Naive B cell (primary cell): ENCODE measurements at regions not wholly inside any gene's neighbourhood (a gene's known extent, or its start where the extent isn't known, plus 50 kb on each side); places are given as distances from the start of the nearest gene placed in this dataset.

Experiments used
- ATAC-seq, 2 donors: fragments of 150-1000 bp; cut with Tn5 transposase; 2 replicates each; pipeline ENCODE4 v1.10.0; 2021; ENCODE audit warnings: low read depth in 2 of 2, mild to moderate bottlenecking in 2 of 2, moderate library complexity in 2 of 2
- DNase-seq: peaks from one replicate; pipeline ENCODE4 v3.0.0; 2022
- H3K27ac Mint-ChIP-seq, 6 donors: one replicate each; pipeline ENCODE4 v1.8.0; 2020 to 2022; ENCODE audit warnings: mild to moderate bottlenecking in 6 of 6, mixed read lengths in 6 of 6, moderate library complexity in 5 of 6, inconsistent platforms in 2 of 6
- H3K27me3 Mint-ChIP-seq, 3 donors: one replicate each; pipeline ENCODE4 v1.8.0; 2021 to 2022; ENCODE audit warnings: mixed read lengths in 3 of 3, mild to moderate bottlenecking in 1 of 3
- H3K36me3 Mint-ChIP-seq, 2 donors: one replicate each; pipeline ENCODE4 v1.8.0; 2020 to 2022; ENCODE audit warnings: mixed read lengths in 2 of 2, inconsistent platforms in 1 of 2, mild to moderate bottlenecking in 1 of 2
- H3K4me1 Mint-ChIP-seq, 3 donors: one replicate each; pipeline ENCODE4 v1.8.0; 2020 to 2022; ENCODE audit warnings: mixed read lengths in 3 of 3, inconsistent platforms in 1 of 3, mild to moderate bottlenecking in 1 of 3, moderate library complexity in 1 of 3
- H3K4me3 Mint-ChIP-seq, 8 donors: one replicate each; pipeline ENCODE4 v1.8.0; 2020 to 2022; ENCODE audit warnings: mild to moderate bottlenecking in 8 of 8, mixed read lengths in 8 of 8, moderate library complexity in 8 of 8, inconsistent platforms in 2 of 8
- H3K9me3 Mint-ChIP-seq, 7 donors: one replicate each; pipeline ENCODE4 v1.8.0; 2020 to 2022; ENCODE audit warnings: mixed read lengths in 7 of 7, mild to moderate bottlenecking in 5 of 7, inconsistent platforms in 2 of 7, moderate library complexity in 1 of 7

DNA sequence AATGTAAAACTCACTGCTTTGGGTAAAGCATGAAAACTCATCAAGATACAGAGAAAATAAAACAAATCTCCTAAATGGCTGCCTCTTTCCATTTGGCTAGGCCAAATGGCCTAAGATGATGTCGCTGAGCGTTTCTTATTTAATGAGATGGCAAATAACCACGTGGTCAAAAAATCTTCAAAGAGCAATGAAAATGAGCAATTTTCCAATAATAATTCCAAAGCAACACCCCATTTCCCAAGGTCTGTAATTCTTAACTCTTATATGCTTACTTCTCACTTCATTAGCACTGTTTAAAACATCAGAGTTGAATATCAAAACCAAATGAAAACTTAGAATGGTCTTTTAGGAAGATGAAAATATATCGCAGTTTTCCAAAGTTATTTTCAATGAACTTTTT is 222.3 kb upstream of the MID1 start:
- H3K36me3 Mint-ChIP-seq = no peaks in the 10 kb centered on the region
- H3K27me3 Mint-ChIP-seq = no peaks in the 10 kb centered on the region
- H3K4me3 Mint-ChIP-seq = no peak overlapping the region
- ATAC-seq (no peak), DNase-seq (no peak)
- H3K9me3 Mint-ChIP-seq = peaks cover 0 to 8% (median 0%) of the 10 kb centered on the region in 7 donors
- H3K27ac Mint-ChIP-seq = no peak overlapping the region
- H3K4me1 Mint-ChIP-seq = no peaks in the 10 kb centered on the region

DNA sequence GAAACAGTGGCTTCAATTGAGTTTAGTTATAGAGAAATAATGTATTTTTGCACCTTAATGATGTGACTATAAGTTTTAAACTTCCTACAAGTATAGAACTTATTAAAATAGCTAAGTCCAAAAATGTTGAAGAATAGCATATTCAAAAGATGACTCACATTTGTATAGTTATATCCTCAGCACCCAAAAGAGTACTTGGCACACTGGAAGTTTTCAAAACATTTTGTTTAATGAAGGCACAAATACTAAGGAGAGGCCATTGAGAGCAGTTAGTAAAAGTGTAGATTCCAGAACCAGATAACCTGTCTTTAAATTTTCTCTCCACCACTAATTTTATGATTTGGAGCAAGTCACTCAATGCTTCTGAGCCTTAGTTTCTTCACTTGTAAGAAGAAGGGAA is 226.9 kb upstream of the MID1 start:
- no peaks in the 10 kb centered on the region for H3K4me1 Mint-ChIP-seq
- ATAC-seq = no peak
- no peak overlapping the region for H3K27ac Mint-ChIP-seq
- H3K9me3 Mint-ChIP-seq = peaks cover 0 to 4% (median 0%) of the 10 kb centered on the region in 7 donors
- no peak overlapping the region for H3K4me3 Mint-ChIP-seq
- H3K36me3 Mint-ChIP-seq = no peaks in the 10 kb centered on the region
- DNase-seq = no peak
- no peaks in the 10 kb centered on the region for H3K27me3 Mint-ChIP-seq

DNA sequence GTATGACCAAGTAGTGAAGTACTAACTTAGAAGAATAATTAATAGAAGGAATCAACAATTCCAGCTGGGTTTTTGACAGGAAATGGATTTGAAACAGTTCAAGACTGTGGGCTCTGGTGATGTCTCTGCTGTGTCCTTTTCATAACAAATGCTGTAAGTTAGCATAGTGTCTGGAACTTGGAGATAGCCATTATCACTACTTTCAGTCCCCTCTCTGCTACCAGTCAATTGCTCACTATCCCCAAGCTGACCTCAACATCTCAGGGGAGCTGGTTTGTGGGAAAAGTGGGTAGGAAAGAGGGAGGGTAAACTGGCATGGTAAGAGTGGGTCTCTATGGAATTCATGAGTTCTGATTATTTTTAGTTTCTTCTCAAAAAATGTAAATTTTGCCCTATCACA is 231.4 kb upstream of the MID1 start:
- DNase-seq (no peak), ATAC-seq (no peak)
- Mint-ChIP-seq H3K36me3 (no peaks in the 10 kb centered on the region), H3K4me3 (no peak overlapping the region), H3K9me3 (peaks cover 0 to 4% (median 1%) of the 10 kb centered on the region in 7 donors), H3K27ac (no peak overlapping the region), H3K4me1 (no peaks in the 10 kb centered on the region), H3K27me3 (no peaks in the 10 kb centered on the region)

DNA sequence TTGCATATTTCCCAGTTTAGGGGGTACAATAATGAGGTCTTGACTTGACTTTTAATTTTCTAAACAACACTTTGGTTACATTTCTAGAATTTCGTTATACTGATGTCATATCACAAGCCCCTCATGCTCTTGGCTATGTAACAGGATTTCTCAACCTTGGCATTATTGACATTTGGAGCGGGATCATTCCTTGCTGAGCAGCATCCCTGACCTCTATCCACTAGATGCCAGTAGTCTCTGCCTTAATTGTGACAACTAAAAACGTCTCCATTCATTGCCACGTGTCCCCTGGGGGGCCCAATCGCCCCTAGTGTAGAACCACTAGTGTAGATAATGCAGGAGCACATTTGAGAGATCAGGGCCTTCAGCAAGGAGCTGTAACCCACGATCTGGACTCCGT is 234.2 kb upstream of the MID1 start:
- Mint-ChIP-seq H3K36me3 (no peaks in the 10 kb centered on the region), H3K27ac (no peak overlapping the region), H3K27me3 (no peaks in the 10 kb centered on the region), H3K9me3 (peaks cover 0 to 4% (median 1%) of the 10 kb centered on the region in 7 donors), H3K4me3 (no peak overlapping the region), H3K4me1 (peaks cover 0 to 1% (median 0%) of the 10 kb centered on the region in 3 donors)
- ATAC-seq (no peak), DNase-seq (no peak)

DNA sequence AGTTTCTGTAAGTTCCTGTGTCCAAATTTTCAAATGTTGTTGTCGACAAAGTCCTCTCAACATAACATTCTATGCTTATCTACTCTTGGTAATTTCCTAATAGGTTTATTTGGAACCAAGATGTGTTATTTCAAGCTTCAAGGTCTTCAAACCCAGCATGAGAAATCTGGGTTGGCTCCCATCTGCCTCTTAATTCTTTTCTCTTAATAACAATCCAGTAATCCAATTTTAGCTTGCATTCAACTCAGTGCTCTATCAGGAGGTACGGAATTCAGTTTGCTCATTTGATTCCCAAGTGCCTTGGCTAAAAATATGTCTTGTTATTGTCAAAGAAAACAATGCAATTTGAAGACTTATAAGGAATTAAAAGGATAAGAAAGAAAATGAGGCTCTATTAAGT is 235.5 kb upstream of the MID1 start:
- Mint-ChIP-seq H3K4me1 (peaks cover 0 to 4% (median 0%) of the 10 kb centered on the region in 3 donors), H3K27ac (no peak overlapping the region), H3K27me3 (no peaks in the 10 kb centered on the region), H3K9me3 (peaks cover 0 to 6% (median 1%) of the 10 kb centered on the region in 7 donors), H3K4me3 (no peak overlapping the region), H3K36me3 (no peaks in the 10 kb centered on the region)
- DNase-seq = no peak
- ATAC-seq = no peak

DNA sequence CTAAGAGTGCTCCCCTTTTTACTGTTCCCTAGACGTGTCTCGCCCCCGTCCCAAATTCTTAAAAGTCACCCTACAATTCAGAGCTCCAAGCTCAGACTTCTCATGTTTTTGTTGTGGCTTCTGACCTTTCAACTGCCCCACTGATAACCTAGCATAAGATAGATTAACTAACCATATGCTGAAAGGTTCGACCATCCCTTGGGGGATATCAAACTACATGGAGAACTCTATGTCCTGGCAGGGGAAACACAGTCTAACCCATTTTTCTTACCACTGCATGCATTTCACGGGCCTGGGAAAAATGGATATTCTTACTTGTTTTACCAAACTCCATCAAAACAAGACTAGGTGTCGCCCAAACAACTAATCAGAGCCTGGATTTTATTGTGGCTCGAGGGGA is 236.4 kb upstream of the MID1 start:
- no peaks in the 10 kb centered on the region for H3K36me3 Mint-ChIP-seq
- ATAC-seq (no peak), DNase-seq (no peak)
- no peaks in the 10 kb centered on the region for H3K27me3 Mint-ChIP-seq
- H3K4me1 Mint-ChIP-seq = peaks cover 0 to 4% (median 0%) of the 10 kb centered on the region in 3 donors
- H3K9me3 Mint-ChIP-seq = peaks cover 0 to 9% (median 1%) of the 10 kb centered on the region in 7 donors
- H3K4me3 Mint-ChIP-seq = no peak overlapping the region
- no peak overlapping the region for H3K27ac Mint-ChIP-seq

DNA sequence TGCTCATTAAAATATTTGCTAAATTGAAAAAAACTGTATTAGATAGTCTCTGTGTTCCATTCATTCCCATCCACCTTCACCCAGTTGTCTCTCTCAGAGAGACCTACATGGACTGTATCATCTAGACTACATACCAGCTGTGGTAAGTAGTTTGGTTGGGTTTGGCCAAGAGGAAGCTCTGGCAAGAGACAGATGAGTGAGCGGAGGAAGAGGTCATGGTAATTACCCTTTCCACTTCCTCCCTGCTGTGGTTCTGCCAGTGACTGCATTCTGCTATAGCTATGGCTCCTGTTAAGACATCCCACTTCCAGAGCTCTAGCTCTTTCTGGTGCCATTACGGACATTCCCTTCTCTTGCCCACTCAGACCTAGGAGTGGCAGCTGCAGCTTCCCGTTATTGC is 239.0 kb upstream of the MID1 start:
- Mint-ChIP-seq H3K27ac (peak overlapping the region in 1 of 6 donors; percentile 14), H3K9me3 (peaks cover 0 to 9% (median 0%) of the 10 kb centered on the region in 7 donors), H3K36me3 (no peaks in the 10 kb centered on the region), H3K27me3 (no peaks in the 10 kb centered on the region), H3K4me1 (peaks cover 0 to 4% (median 0%) of the 10 kb centered on the region in 3 donors), H3K4me3 (no peak overlapping the region)
- ATAC-seq (no peak), DNase-seq (no peak)

DNA sequence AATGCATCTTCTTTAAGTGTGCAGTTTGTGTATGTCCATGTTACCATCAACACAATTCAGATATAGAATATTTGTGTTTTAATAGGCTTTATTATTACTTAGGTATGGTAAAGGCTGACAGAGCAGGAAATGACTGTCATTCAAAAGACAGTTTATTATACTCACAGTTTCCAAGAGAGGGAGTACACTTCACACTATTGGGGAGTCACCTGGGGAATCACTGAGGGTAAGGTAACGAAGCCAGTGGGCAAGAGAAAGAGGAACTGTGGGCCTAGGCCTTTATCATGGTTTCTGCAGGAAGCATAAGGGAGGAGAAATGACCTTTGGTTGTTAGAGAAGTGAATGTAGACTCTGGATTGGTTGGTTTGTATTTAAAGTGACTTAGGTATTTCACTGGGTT is 235.1 kb upstream of the HCCS start:
- no peak for ATAC-seq

DNA sequence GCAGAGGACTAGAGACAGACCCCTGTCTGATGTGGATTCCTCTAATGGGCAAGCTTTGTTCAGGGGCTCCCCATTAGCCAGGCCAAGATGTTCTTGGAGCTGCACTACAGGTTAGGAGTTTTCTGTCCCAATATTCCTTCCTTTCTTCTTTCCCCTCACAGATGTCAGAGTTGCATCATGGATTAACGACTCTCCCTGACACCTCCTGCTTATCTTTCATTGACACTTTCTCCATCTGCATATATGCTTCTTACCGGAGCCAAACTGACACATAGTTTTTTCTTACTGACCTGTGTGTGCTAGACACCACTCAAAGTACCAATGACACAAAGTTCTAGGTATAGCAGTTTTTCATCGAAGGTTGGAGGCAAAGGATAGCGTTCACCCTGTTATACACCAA is 228.6 kb upstream of the HCCS start:
- Mint-ChIP-seq H3K9me3 (peaks cover 0 to 5% (median 0%) of the 10 kb centered on the region in 7 donors), H3K36me3 (no peaks in the 10 kb centered on the region), H3K4me1 (no peaks in the 10 kb centered on the region), H3K4me3 (no peak overlapping the region), H3K27ac (no peak overlapping the region), H3K27me3 (no peaks in the 10 kb centered on the region)
- ATAC-seq (no peak), DNase-seq (no peak)

More for the DNA sequence above, 235.1 kb upstream of the HCCS start:
- Mint-ChIP-seq H3K4me1 (no peaks in the 10 kb centered on the region), H3K36me3 (no peaks in the 10 kb centered on the region), H3K27ac (no peak overlapping the region), H3K27me3 (no peaks in the 10 kb centered on the region), H3K4me3 (no peak overlapping the region), H3K9me3 (peaks cover 2 to 15% (median 4%) of the 10 kb centered on the region in 7 donors)
- no peak for DNase-seq

DNA sequence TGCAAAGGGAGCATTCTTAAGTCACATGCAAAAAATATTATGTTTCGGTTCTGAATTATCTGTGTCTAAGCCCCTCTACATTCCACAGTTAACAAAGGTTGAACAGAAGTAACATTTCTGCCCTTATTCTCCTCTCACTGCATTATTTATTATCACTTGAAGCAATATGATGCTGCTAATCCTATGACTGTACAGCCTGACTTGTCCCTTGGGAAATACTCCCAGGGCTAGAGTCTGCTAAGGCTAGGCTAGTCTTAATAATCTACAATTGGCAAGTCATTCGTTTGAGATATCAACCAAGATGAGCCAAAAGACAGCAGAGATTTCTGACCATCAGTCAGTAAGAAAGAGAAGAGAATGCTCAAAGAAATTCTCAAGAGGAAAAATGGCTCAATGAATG is 226.9 kb upstream of the HCCS start:
- DNase-seq = no peak
- Mint-ChIP-seq H3K9me3 (peaks cover 0 to 5% (median 0%) of the 10 kb centered on the region in 7 donors), H3K4me1 (no peaks in the 10 kb centered on the region), H3K36me3 (no peaks in the 10 kb centered on the region), H3K27me3 (no peaks in the 10 kb centered on the region), H3K27ac (no peak overlapping the region), H3K4me3 (no peak overlapping the region)
- no peak for ATAC-seq

DNA sequence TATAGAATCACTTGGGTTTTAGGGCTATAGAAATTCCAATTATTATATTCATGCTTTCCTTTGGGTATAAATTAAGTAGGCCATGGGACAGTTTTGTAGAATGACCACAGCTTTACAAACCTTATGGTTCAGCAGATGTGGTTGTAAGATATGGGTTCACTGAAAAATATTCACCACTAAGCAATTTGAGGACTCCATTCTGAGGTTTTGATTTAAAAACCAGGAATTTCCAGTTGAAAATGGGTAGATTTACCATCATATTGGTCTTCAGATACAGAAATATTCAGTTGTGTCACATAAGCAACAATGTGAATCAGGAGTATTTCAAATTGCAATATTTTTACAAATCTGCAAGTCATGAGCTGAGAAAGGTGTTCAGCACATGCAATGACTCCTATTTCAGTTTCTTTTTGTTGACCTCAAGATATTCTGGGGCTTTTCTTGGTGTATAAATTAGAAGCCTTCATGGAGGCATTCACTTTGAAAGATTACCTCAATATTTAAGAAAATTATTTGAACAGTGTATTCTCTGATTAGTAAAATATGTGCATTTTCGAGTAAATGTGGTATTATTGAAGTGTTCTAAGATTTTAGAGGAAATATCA is 218.4 kb upstream of the HCCS start:
- no peak overlapping the region for H3K4me3 Mint-ChIP-seq
- H3K27ac Mint-ChIP-seq = no peak overlapping the region
- H3K36me3 Mint-ChIP-seq = no peaks in the 10 kb centered on the region
- peaks cover 0 to 10% (median 0%) of the 10 kb centered on the region in 7 donors for H3K9me3 Mint-ChIP-seq
- no peak for ATAC-seq
- H3K4me1 Mint-ChIP-seq = no peaks in the 10 kb centered on the region
- no peak for DNase-seq
- no peaks in the 10 kb centered on the region for H3K27me3 Mint-ChIP-seq

DNA sequence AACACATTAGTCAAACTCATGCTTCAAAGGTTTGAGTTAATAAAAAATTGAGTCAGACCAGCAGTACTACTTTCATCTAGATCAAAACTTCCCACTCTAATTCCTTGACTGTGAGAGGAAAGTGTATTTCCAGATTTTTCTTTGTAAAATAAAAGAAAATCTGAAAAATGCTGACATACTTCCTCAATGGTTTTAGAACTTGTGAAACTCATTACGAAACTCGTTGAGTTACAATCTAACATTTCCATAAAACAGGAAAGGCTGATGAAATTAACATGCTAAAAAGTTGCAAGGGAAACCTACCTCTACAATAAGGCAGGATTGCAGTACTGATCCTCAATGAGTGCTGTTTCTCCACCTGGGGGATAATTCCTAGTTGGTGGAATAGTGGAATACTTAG is 217.8 kb upstream of the HCCS start:
- Mint-ChIP-seq H3K27ac (no peak overlapping the region), H3K9me3 (peaks cover 0 to 10% (median under 1%) of the 10 kb centered on the region in 7 donors), H3K4me1 (no peaks in the 10 kb centered on the region), H3K4me3 (no peak overlapping the region), H3K27me3 (no peaks in the 10 kb centered on the region), H3K36me3 (no peaks in the 10 kb centered on the region)
- DNase-seq (no peak), ATAC-seq (no peak)

DNA sequence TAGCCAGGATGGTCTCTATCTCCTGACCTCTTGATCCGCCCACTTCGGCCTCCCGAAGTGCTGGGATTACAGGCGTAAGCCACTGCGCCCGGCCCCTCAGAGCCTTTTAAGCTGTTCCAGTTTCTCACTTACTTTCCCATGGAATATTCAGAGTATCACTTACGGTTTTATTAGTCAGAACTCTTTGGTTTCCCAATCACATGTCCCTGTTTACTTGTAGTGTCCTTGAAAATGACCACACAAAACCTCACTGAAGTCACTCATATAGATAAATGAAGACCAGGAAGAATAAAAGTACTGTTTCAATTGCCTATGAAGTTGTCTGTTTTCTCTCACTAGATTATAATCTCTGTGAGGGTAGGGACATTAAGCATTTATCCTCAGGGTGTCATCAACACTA is 217.2 kb upstream of the HCCS start:
- H3K9me3 Mint-ChIP-seq = peaks cover 0 to 10% (median 3%) of the 10 kb centered on the region in 7 donors
- no peaks in the 10 kb centered on the region for H3K36me3 Mint-ChIP-seq
- DNase-seq (no peak), ATAC-seq (no peak)
- no peak overlapping the region for H3K27ac Mint-ChIP-seq
- no peaks in the 10 kb centered on the region for H3K4me1 Mint-ChIP-seq
- no peaks in the 10 kb centered on the region for H3K27me3 Mint-ChIP-seq
- no peak overlapping the region for H3K4me3 Mint-ChIP-seq

DNA sequence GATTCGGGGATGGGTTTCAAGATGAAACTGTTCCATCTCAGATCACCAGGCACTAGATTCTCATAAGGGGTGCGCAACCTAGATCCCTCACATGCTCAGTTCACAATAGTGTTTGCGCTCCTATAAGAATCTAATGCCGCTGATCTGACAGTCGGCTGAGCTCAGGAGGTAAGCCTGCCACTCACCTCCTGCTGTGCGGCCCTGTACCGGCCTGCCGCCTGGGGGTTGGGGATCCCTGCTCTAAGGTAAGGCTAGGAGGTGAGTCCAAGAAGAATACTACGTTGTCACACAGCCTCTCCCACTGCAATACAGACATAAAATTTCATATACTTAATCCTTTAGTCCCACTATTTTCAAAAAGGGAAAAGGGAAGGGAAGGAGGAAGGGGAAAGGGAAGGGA is 213.4 kb upstream of the HCCS start:
- Mint-ChIP-seq H3K4me3 (no peak overlapping the region), H3K4me1 (no peaks in the 10 kb centered on the region), H3K27ac (no peak overlapping the region), H3K36me3 (no peaks in the 10 kb centered on the region), H3K27me3 (no peaks in the 10 kb centered on the region), H3K9me3 (peaks cover 0 to 10% (median 3%) of the 10 kb centered on the region in 7 donors)
- DNase-seq (no peak), ATAC-seq (no peak)
